K562 (cell line): ENCODE measurements at regions not wholly inside any gene's neighbourhood (a gene's known extent, or its start where the extent isn't known, plus 50 kb on each side); places are given as distances from the start of the nearest gene placed in this dataset.

ENCODE experiments used
- ATAC-seq: fragments of 200-7000 bp; cut with Tn5 transposase; 3 replicates; pipeline ENCODE4 v1.9.1; 2020; ENCODE audit warnings: moderate library complexity
- BruUV-seq: library from RNA; stranded (reverse); fragments of 400-500 nt; replicated peaks from 2 replicates; lab custom pipeline; 2021; lab: Mats Ljungman, UMichigan
- CTCF ChIA-PET: fragments of 300-600 bp; formaldehyde crosslinking; extraction: SDS; loops from one replicate; lab custom pipeline; 2021; ENCODE audit warnings: low intra/inter-chr PET ratio; lab: Yijun Ruan, JAX
- POLR2A ChIA-PET: fragments of 300-600, 350-650 bp; sonication (Branson Sonifier 250); formaldehyde crosslinking; extraction: SDS; loops from one replicate; lab custom pipeline; 2021; ENCODE audit warnings: antibody characterized with exemption, inconsistent platforms; lab: Yijun Ruan, JAX
- DNase-seq, 4 experiments: peaks; one replicate each; pipeline versions ENCODE4 v3.0.0 to v3.0.0-alpha.2; 2011 to 2018; ENCODE audit warnings: low spot score in 3 of 4, mixed read lengths in 3 of 4; ENCODE audit errors: extremely low read depth in 1 of 4
- FAIRE-seq: peaks from 2 replicates; lab custom pipeline; 2011; peaks lifted over from hg19 to GRCh38; lab: Jason Lieb, UNC
- H2AFZ ChIP-seq: 2 replicates; pipeline ENCODE4 v1.6.0; 2011; ENCODE audit warnings: low read depth, low read length, control low read depth, inconsistent platforms
- H3K27ac ChIP-seq: fragments of 200-600 bp; 3 replicates; pipeline ENCODE4 v1.8.0; 2011; ENCODE audit warnings: low read depth, mild to moderate bottlenecking, control low read depth, inconsistent platforms, low read length, moderate library complexity, mixed read lengths; ENCODE audit errors: extremely low read depth
- H3K27me3 ChIP-seq, 2 experiments: fragments of 300-600 bp in 1 of 2; 2 replicates in 1 of 2; 3 replicates in 1 of 2; pipeline versions ENCODE4 v1.6.0 to v1.8.0; 2011; ENCODE audit warnings: inconsistent platforms in 2 of 2, low read length in 2 of 2, mild to moderate bottlenecking in 1 of 2, mixed read lengths in 1 of 2, moderate library complexity in 1 of 2; ENCODE audit not compliant: control insufficient read depth in 2 of 2, insufficient read depth in 2 of 2
- H3K36me3 ChIP-seq: fragments of 300-600 bp; 3 replicates; pipeline ENCODE4 v1.8.0; 2011; ENCODE audit warnings: mild to moderate bottlenecking, low read length, inconsistent platforms; ENCODE audit not compliant: control insufficient read depth, insufficient read depth
- H3K4me1 ChIP-seq, 2 experiments: fragments of 200-600 bp in 1 of 2; replicated peaks in 1 of 2; 2 replicates in 1 of 2; 3 replicates in 1 of 2; pipeline versions ENCODE4 v1.5.1 to v1.8.0; 2011; ENCODE audit warnings: inconsistent platforms in 2 of 2, low read length in 2 of 2, mild to moderate bottlenecking in 1 of 2, mixed read lengths in 1 of 2, moderate library complexity in 1 of 2; ENCODE audit not compliant: control insufficient read depth in 2 of 2, insufficient read depth in 2 of 2
- H3K4me2 ChIP-seq: 2 replicates; pipeline ENCODE4 v1.6.1; 2011; ENCODE audit warnings: low read length, control low read depth, inconsistent platforms, mixed read lengths; ENCODE audit not compliant: insufficient read depth
- H3K4me3 ChIP-seq: fragments of 200-600 bp; sonication (generic), shearing (Covaris generic); 2 replicates; pipeline ENCODE4 v1.5.1; 2016; ENCODE audit warnings: control low read depth, inconsistent platforms
- H3K79me2 ChIP-seq: fragments of 200-600 bp; 3 replicates; pipeline ENCODE4 v1.8.0; 2011; ENCODE audit warnings: low read length, inconsistent platforms; ENCODE audit not compliant: control insufficient read depth, insufficient read depth
- H3K9ac ChIP-seq, 2 experiments: 2 replicates each; pipeline versions ENCODE4 v1.6.0 to v1.6.1; 2011; ENCODE audit warnings: low read depth in 2 of 2, low read length in 2 of 2, control low read depth in 1 of 2, inconsistent platforms in 1 of 2, mild to moderate bottlenecking in 1 of 2, mixed read lengths in 1 of 2; ENCODE audit not compliant: insufficient read depth in 1 of 2
- H3K9me1 ChIP-seq: one replicate; pipeline ENCODE4 v1.6.0; 2011; ENCODE audit warnings: inconsistent platforms, mild to moderate bottlenecking, low read length, moderate library complexity; ENCODE audit not compliant: control insufficient read depth, insufficient read depth
- H3K9me3 ChIP-seq: replicated peaks from 2 replicates; pipeline ENCODE4 v1.5.1; 2011; ENCODE audit warnings: low read depth, low read length, inconsistent platforms; ENCODE audit not compliant: control insufficient read depth, insufficient read depth
- H4K20me1 ChIP-seq: replicated peaks from 2 replicates; pipeline ENCODE4 v1.6.1; 2011; ENCODE audit warnings: low read length, inconsistent platforms, mixed read lengths; ENCODE audit not compliant: control insufficient read depth, insufficient read depth
- BCL6 ChIP-seq: fragments of 250-450 bp; sonication (Bioruptor Pico); IDR thresholded peaks from 2 replicates; pipeline ENCODE4 v1.4.0; 2020
- BMI1 ChIP-seq: fragments of 150-350 bp; IDR thresholded peaks from 2 replicates; pipeline ENCODE4 v1.6.1; 2014; ENCODE audit warnings: low read length
- BRD9 ChIP-seq: fragments of 450-650 bp; IDR thresholded peaks from 2 replicates; pipeline ENCODE4 v1.6.1; 2018; ENCODE audit warnings: low read depth; ENCODE audit not compliant: partially characterized antibody
- CBX3 ChIP-seq, 2 experiments: IDR thresholded peaks; 1 replicate in 1 of 2; 2 replicates in 1 of 2; pipeline ENCODE4 v1.6.1; 2012; ENCODE audit warnings: inconsistent platforms in 2 of 2, low read length in 2 of 2, borderline replicate concordance in 1 of 2, control low read depth in 1 of 2
- FIP1L1 ChIP-seq: fragments of 200-400 bp; formaldehyde crosslinking; IDR thresholded peaks from 2 replicates; pipeline ENCODE4 v1.6.1; 2018; ENCODE audit warnings: mild to moderate bottlenecking, low read depth, low read length; ENCODE audit not compliant: poor library complexity, severe bottlenecking
- HDAC3 ChIP-seq: fragments of 450-650 bp; IDR thresholded peaks from 2 replicates; pipeline ENCODE4 v1.6.1; 2018; ENCODE audit warnings: borderline replicate concordance, mild to moderate bottlenecking, moderate library complexity; ENCODE audit not compliant: partially characterized antibody
- MEF2A ChIP-seq: IDR thresholded peaks from 2 replicates; pipeline ENCODE4 v1.6.1; 2011; ENCODE audit warnings: low read depth, mild to moderate bottlenecking, low read length, moderate library complexity; ENCODE audit not compliant: control insufficient read depth
- POLR3G ChIP-seq: IDR thresholded peaks from 2 replicates; pipeline ENCODE4 v1.6.1; 2011; ENCODE audit not compliant: insufficient read length, insufficient replicate concordance; ENCODE audit errors: extremely low read depth
- PURB ChIP-seq: sonication (generic); formaldehyde crosslinking; IDR thresholded peaks from 2 replicates; pipeline ENCODE4 v1.9.0; 2021; ENCODE audit warnings: low read depth, mild to moderate bottlenecking, missing genetic modification reagents
- SMARCA5 ChIP-seq: fragments of 450-650 bp; IDR thresholded peaks from 2 replicates; pipeline ENCODE4 v1.6.1; 2016
- STAG1 ChIP-seq: sonication (generic); formaldehyde crosslinking; IDR thresholded peaks from 2 replicates; pipeline ENCODE4 v1.5.0; 2020; ENCODE audit warnings: missing genetic modification reagents, borderline replicate concordance
- TRIM24 ChIP-seq, 2 experiments: fragments of 450-650 bp; IDR thresholded peaks; 2 replicates each; pipeline ENCODE4 v1.6.1; 2016
- TRIM28 ChIP-seq: fragments of 450-650 bp; IDR thresholded peaks from 2 replicates; pipeline ENCODE4 v1.6.1; 2017
- XRCC5 ChIP-seq: fragments of 200-400 bp; formaldehyde crosslinking; IDR thresholded peaks from 2 replicates; pipeline ENCODE4 v1.6.1; 2017; ENCODE audit warnings: low read depth, mild to moderate bottlenecking, low read length
- ZFP30 ChIP-seq: fragments of 250-450 bp; sonication (Bioruptor Pico); IDR thresholded peaks from 2 replicates; pipeline ENCODE4 v1.8.0; 2022; ENCODE audit warnings: moderate library complexity, mild to moderate bottlenecking, inconsistent platforms, borderline replicate concordance
- in situ Hi-C: fragments of 300-500 bp; cut with MboI; formaldehyde crosslinking; loops from 4 replicates; pipeline ENCODE4 v1.15.0; 2018; ENCODE audit warnings: inconsistent platforms, mixed read lengths
- intact Hi-C: fragments of 100-400 bp; cut with micrococcal nuclease; formaldehyde crosslinking; loops from 2 replicates; pipeline ENCODE4 v1.14.2; 2022
- TF ChIP-seq, protein P1 (sequence below): fragments of 450-650 bp; IDR thresholded peaks from 2 replicates; pipeline ENCODE4 v1.6.1; 2018; ENCODE audit warnings: mild to moderate bottlenecking, low read depth; ENCODE audit not compliant: partially characterized antibody
- TF ChIP-seq, protein P2 (sequence below): fragments of 450-650 bp; IDR thresholded peaks from 2 replicates; pipeline ENCODE4 v1.6.1; 2018; ENCODE audit not compliant: partially characterized antibody
- TF ChIP-seq, protein P3 (sequence below), 2 experiments: fragments of 450-650 bp; IDR thresholded peaks; 2 replicates each; pipeline ENCODE4 v1.6.1; 2016

GRCh38 chr21:38097789-38098188 lies 159.0 kb upstream of the KCNJ15 start:
- peaks cover 34% of the 10 kb centered on the region for H3K36me3 ChIP-seq
- peaks cover 2 to 12% of the 10 kb centered on the region in 2 experiments; a peak in 4 of 5 replicates for H3K4me1 ChIP-seq
- CTCF ChIA-PET = no interaction called here
- H3K4me2 ChIP-seq = no peak overlapping the region
- BruUV-seq = no TSS peak
- DNase-seq (no peak), FAIRE-seq (no peak), ATAC-seq (no peak)
- H3K9me1 ChIP-seq = no peaks in the 10 kb centered on the region
- intact Hi-C loops (no loop called here), in situ Hi-C loops (no loop called here)
- H4K20me1 ChIP-seq = no peaks in the 10 kb centered on the region
- no peaks in the 10 kb centered on the region for H3K27me3 ChIP-seq
- no peak overlapping the region for H3K27ac ChIP-seq
- peaks cover 63% of the 10 kb centered on the region for H3K79me2 ChIP-seq
- H2AFZ ChIP-seq = no peak overlapping the region
- H3K4me3 ChIP-seq = no peak overlapping the region
- H3K9me3 ChIP-seq = 0 out of 2 replicates have a peak, but pooled peaks cover 1% of the 10 kb centered on the region
- no peak overlapping the region for H3K9ac ChIP-seq
- POLR2A ChIA-PET = no interaction called here
- TF ChIP-seq FIP1L1 = no peak
- no peak for TF ChIP-seq STAG1 (CRISPR knock-in tag)
- peak; percentile 74; the same call in 1 of the 2 replicates for TF ChIP-seq TRIM28
- peak; percentile 52 to 54; a peak in 3 of 4 replicates for TF ChIP-seq TRIM24 (IDR thresholded peaks at IDR 0.05)
- TF ChIP-seq, protein P1, sequence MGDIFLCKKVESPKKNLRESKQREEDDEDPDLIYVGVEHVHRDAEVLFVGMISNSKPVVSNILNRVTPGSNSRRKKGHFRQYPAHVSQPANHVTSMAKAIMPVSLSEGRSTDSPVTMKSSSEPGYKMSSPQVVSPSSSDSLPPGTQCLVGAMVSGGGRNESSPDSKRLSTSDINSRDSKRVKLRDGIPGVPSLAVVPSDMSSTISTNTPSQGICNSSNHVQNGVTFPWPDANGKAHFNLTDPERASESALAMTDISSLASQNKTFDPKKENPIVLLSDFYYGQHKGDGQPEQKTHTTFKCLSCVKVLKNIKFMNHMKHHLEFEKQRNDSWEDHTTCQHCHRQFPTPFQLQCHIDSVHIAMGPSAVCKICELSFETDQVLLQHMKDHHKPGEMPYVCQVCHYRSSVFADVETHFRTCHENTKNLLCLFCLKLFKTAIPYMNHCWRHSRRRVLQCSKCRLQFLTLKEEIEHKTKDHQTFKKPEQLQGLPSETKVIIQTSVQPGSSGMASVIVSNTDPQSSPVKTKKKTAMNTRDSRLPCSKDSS = peak; percentile 87
- peak in 1 of 2 experiments; percentile 85; a peak in 2 of 3 replicates for TF ChIP-seq CBX3 (IDR thresholded peaks at IDR 0.05; ENCODE audit: borderline replicate concordance in 1 of 2, low read length in 2 of 2)
- peak; percentile 57; the same call in 1 of the 2 replicates for TF ChIP-seq SMARCA5
- 0 out of 2 replicates have a peak, but pooled peaks have one; percentile 11 for TF ChIP-seq MEF2A
- no peak for TF ChIP-seq HDAC3
- no peak for TF ChIP-seq XRCC5
- TF ChIP-seq BMI1 = no peak
- no peak for TF ChIP-seq PURB (CRISPR knock-in tag)
- TF ChIP-seq, protein P2, sequence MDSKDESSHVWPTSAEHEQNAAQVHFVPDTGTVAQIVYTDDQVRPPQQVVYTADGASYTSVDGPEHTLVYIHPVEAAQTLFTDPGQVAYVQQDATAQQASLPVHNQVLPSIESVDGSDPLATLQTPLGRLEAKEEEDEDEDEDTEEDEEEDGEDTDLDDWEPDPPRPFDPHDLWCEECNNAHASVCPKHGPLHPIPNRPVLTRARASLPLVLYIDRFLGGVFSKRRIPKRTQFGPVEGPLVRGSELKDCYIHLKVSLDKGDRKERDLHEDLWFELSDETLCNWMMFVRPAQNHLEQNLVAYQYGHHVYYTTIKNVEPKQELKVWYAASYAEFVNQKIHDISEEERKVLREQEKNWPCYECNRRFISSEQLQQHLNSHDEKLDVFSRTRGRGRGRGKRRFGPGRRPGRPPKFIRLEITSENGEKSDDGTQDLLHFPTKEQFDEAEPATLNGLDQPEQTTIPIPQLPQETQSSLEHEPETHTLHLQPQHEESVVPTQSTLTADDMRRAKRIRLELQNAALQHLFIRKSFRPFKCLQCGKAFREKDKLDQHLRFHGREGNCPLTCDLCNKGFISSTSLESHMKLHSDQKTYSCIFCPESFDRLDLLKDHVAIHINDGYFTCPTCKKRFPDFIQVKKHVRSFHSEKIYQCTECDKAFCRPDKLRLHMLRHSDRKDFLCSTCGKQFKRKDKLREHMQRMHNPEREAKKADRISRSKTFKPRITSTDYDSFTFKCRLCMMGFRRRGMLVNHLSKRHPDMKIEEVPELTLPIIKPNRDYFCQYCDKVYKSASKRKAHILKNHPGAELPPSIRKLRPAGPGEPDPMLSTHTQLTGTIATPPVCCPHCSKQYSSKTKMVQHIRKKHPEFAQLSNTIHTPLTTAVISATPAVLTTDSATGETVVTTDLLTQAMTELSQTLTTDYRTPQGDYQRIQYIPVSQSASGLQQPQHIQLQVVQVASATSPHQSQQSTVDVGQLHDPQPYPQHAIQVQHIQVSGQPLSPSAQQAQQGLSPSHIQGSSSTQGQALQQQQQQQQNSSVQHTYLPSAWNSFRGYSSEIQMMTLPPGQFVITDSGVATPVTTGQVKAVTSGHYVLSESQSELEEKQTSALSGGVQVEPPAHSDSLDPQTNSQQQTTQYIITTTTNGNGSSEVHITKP = no peak
- TF ChIP-seq POLR3G = no peak
- no peak for TF ChIP-seq BCL6 (CRISPR knock-in tag)
- TF ChIP-seq, protein P3, sequence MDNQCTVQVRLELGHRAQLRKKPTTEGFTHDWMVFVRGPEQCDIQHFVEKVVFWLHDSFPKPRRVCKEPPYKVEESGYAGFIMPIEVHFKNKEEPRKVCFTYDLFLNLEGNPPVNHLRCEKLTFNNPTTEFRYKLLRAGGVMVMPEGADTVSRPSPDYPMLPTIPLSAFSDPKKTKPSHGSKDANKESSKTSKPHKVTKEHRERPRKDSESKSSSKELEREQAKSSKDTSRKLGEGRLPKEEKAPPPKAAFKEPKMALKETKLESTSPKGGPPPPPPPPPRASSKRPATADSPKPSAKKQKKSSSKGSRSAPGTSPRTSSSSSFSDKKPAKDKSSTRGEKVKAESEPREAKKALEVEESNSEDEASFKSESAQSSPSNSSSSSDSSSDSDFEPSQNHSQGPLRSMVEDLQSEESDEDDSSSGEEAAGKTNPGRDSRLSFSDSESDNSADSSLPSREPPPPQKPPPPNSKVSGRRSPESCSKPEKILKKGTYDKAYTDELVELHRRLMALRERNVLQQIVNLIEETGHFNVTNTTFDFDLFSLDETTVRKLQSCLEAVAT (IDR thresholded peaks at IDR 0.05) = 0 out of 4 replicates have a peak, but pooled peaks of 1 of the 2 experiments have one; percentile 16
- TF ChIP-seq ZFP30 (CRISPR knock-in tag) = peak; percentile 94
- peak; percentile 48 for TF ChIP-seq BRD9
